Nephron (organoid): ENCODE measurements at regions not wholly inside any gene's neighbourhood (a gene's known extent, or its start where the extent isn't known, plus 50 kb on each side); places are given as distances from the start of the nearest gene placed in this dataset.

Experiments
- H3K27ac Mint-ChIP-seq, 3 experiments: 2 replicates each; pipeline ENCODE4 v1.8.0; 2020; ENCODE audit warnings: mixed read lengths in 3 of 3, mild to moderate bottlenecking in 2 of 3, moderate library complexity in 1 of 3
- H3K27me3 Mint-ChIP-seq: 2 replicates; pipeline ENCODE4 v1.8.0; 2021; ENCODE audit warnings: low read depth, mild to moderate bottlenecking, moderate library complexity, mixed read lengths
- H3K36me3 Mint-ChIP-seq: 2 replicates; pipeline ENCODE4 v1.8.0; 2020; ENCODE audit warnings: low read depth, mixed read lengths
- H3K4me1 Mint-ChIP-seq: 2 replicates; pipeline ENCODE4 v1.8.0; 2020; ENCODE audit warnings: mixed read lengths
- H3K4me3 Mint-ChIP-seq, 3 experiments: 2 replicates each; pipeline ENCODE4 v1.8.0; 2020; ENCODE audit warnings: mild to moderate bottlenecking in 3 of 3, mixed read lengths in 3 of 3, moderate library complexity in 2 of 3
- H3K9me3 Mint-ChIP-seq: 2 replicates; pipeline ENCODE4 v1.8.0; 2020; ENCODE audit warnings: mixed read lengths
- CTCF ChIP-seq, 3 experiments: fragments of 200-600 bp; sonication (generic); IDR thresholded peaks; one replicate each; pipeline ENCODE4 v1.5.0; 2021; ENCODE audit warnings: antibody characterized with exemption in 3 of 3; ENCODE audit not compliant: unreplicated experiment in 3 of 3

GRCh38 chr3:84165328-84165727, 793.5 kb upstream of the CADM2 start:
- no peak overlapping the region for H3K27ac Mint-ChIP-seq
- H3K27me3 Mint-ChIP-seq: no peaks in the 10 kb centered on the region

DNA sequence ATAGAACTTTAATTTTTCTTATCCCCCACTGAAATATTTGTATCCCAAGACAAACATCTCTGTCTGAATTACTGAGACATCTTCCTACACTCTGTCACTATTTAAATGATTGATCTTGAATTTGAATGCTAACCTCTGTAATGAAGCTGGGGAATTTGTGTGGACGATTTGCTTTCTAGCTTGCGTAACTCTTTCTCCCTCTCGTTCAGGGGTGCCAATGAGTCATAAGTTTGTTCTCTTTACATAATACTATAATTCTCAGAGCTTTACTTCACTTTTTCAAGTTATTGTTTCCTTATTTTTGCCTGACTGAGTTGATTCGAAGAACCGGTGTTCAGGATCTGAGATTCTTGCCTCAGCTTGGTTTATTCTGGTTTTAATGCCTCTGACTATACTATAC, 783.3 kb upstream of the CADM2 start:
- Mint-ChIP-seq H3K27me3 (no peaks in the 10 kb centered on the region), H3K36me3 (no peaks in the 10 kb centered on the region), H3K27ac (no peak overlapping the region), H3K4me3 (no peak overlapping the region), H3K9me3 (no peaks in the 10 kb centered on the region), H3K4me1 (no peaks in the 10 kb centered on the region)
- no peak for TF ChIP-seq CTCF (IDR thresholded peaks at IDR 0.05; ENCODE audit: unreplicated experiment in 3 of 3)

More at GRCh38 chr3:84165328-84165727, 793.5 kb upstream of the CADM2 start:
- H3K9me3 Mint-ChIP-seq: no peaks in the 10 kb centered on the region
- H3K4me1 Mint-ChIP-seq: no peaks in the 10 kb centered on the region
- no peak for TF ChIP-seq CTCF (IDR thresholded peaks at IDR 0.05; ENCODE audit: unreplicated experiment in 3 of 3)
- no peaks in the 10 kb centered on the region for H3K36me3 Mint-ChIP-seq
- no peak overlapping the region for H3K4me3 Mint-ChIP-seq

- no peaks in the 10 kb centered on the region for H3K4me1 Mint-ChIP-seq
- no peaks in the 10 kb centered on the region for H3K9me3 Mint-ChIP-seq
- no peak overlapping the region for H3K27ac Mint-ChIP-seq
- no peaks in the 10 kb centered on the region for H3K36me3 Mint-ChIP-seq
- H3K27me3 Mint-ChIP-seq: no peaks in the 10 kb centered on the region
- no peak for TF ChIP-seq CTCF (IDR thresholded peaks at IDR 0.05; ENCODE audit: unreplicated experiment in 3 of 3)
- H3K4me3 Mint-ChIP-seq: no peak overlapping the region
Measured at GRCh38 chr3:84184937-84185336, 773.9 kb upstream of the CADM2 start.

DNA sequence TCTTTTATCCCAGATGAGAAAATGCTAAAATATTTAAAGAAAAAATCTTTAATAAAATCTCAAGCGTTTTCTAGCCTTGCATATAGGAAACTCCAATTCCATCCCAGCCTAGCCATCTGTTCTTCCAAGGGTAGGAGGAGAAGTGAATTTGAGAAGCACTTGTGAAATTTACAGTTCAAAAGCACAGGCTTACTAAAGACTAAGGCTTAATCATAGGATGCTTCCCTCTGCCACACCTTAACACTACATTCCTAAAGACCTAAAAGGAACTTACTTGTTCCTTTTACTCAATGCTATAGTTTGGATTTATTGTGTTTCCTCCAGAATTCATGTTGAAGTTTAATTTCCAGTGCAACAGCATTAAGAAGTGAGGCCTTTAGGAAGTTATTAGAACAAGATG, 764.8 kb upstream of the CADM2 start:
- H3K9me3 Mint-ChIP-seq: peaks cover 11% of the 10 kb centered on the region
- no peak for TF ChIP-seq CTCF (IDR thresholded peaks at IDR 0.05; ENCODE audit: unreplicated experiment in 3 of 3)
- H3K36me3 Mint-ChIP-seq: no peaks in the 10 kb centered on the region
- H3K4me1 Mint-ChIP-seq: no peaks in the 10 kb centered on the region
- no peak overlapping the region for H3K27ac Mint-ChIP-seq
- H3K27me3 Mint-ChIP-seq: no peaks in the 10 kb centered on the region
- H3K4me3 Mint-ChIP-seq: no peak overlapping the region

GRCh38 chr3:84209474-84209873, 749.3 kb upstream of the CADM2 start:
- Mint-ChIP-seq H3K9me3 (no peaks in the 10 kb centered on the region), H3K27me3 (no peaks in the 10 kb centered on the region), H3K4me3 (no peak overlapping the region), H3K36me3 (no peaks in the 10 kb centered on the region), H3K4me1 (no peaks in the 10 kb centered on the region), H3K27ac (no peak overlapping the region)
- no peak for TF ChIP-seq CTCF (IDR thresholded peaks at IDR 0.05; ENCODE audit: unreplicated experiment in 3 of 3)

DNA sequence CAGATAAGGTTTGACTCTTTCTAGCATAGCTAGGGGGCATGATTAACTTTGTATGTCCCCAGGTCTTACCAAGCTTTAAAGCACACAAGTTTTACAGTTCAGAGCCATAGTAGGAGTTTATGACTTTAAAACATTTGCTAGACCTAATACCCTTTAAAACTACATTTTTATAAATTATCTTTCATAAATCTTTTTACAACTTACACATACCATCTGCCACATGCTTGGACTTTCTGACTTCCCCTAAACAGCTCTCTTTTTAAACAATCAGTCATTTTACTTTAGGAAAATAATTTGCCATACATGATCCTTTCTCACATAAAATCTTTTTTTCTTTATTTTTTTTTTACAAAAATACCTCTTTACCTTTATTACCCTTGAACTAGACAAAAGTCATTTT, 735.3 kb upstream of the CADM2 start:
- TF ChIP-seq CTCF (IDR thresholded peaks at IDR 0.05; ENCODE audit: unreplicated experiment in 3 of 3): no peak
- Mint-ChIP-seq H3K4me3 (no peak overlapping the region), H3K4me1 (no peaks in the 10 kb centered on the region), H3K36me3 (no peaks in the 10 kb centered on the region), H3K9me3 (peaks cover 41% of the 10 kb centered on the region), H3K27ac (no peak overlapping the region), H3K27me3 (no peaks in the 10 kb centered on the region)
